NCI-H187 (cell line): ENCODE measurements at regions not wholly inside any gene's neighbourhood (a gene's known extent, or its start where the extent isn't known, plus 50 kb on each side); places are given as distances from the start of the nearest gene placed in this dataset.
"Not testable (repeated sequence)": the region's sequence is repeated elsewhere in the genome, so short reads cannot be mapped to it uniquely, and the experiment has no call there.

Experiments used
- DNase-seq, 2 experiments: peaks; one replicate each; lab custom pipeline; 2025; lab: John Stamatoyannopoulos, UW

DNA sequence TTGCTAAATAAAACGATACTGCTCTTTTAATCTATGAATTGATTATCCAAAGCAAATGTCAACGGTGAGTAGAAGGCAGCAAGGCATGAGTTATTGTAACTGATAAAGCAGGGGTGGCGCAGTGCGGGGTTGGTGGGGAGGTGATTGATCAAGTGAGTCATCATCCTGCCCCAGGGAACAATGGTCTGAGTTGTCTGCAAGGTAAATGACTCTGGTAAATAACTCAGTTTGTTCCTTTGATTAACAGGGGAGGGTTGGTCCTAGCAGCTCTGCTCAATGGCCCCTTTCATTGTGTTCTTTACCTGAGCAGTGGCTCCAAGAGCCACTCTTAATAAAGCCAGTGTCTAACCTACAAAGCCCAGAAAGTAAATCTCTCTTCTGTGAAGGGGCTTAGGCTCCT is 91.8 kb downstream of the QRSL1 start:
- DNase-seq, result not testable (repeated sequence)
